NCI-H2081 (cell line): ENCODE measurements at regions not wholly inside any gene's neighbourhood (a gene's known extent, or its start where the extent isn't known, plus 50 kb on each side); places are given as distances from the start of the nearest gene placed in this dataset.

Experiments
- DNase-seq, 2 experiments: peaks; one replicate each; lab custom pipeline; 2025; lab: John Stamatoyannopoulos, UW

GRCh38 chr17:33515974-33516373, 222.9 kb upstream of the ASIC2 start:
- no peak for DNase-seq

GRCh38 chr17:33516645-33517044, 223.6 kb upstream of the ASIC2 start:
- no peak for DNase-seq

GRCh38 chr17:33517746-33518145, 224.7 kb upstream of the ASIC2 start:
- no peak for DNase-seq

- DNase-seq = no peak
Measured at GRCh38 chr17:33519692-33520091, 226.6 kb upstream of the ASIC2 start.

- DNase-seq = peak; percentile 19 to 29
Measured at GRCh38 chr17:33520426-33521330, 227.6 kb upstream of the ASIC2 start.

GRCh38 chr17:33521784-33522183, 228.7 kb upstream of the ASIC2 start:
- no peak for DNase-seq

- DNase-seq = no peak
Measured at GRCh38 chr17:33522623-33523022, 229.5 kb upstream of the ASIC2 start.

GRCh38 chr17:33523577-33523981, 230.5 kb upstream of the ASIC2 start:
- DNase-seq = no peak

- no peak for DNase-seq
Measured at GRCh38 chr17:33525186-33525585, 232.1 kb upstream of the ASIC2 start.

GRCh38 chr17:33526717-33527116, 233.6 kb upstream of the ASIC2 start:
- DNase-seq = no peak

- no peak for DNase-seq
Measured at GRCh38 chr17:33527290-33527689, 234.2 kb upstream of the ASIC2 start.

GRCh38 chr17:33528846-33529245, 235.8 kb upstream of the ASIC2 start:
- DNase-seq = no peak

GRCh38 chr17:33529816-33530215, 236.7 kb upstream of the ASIC2 start:
- no peak for DNase-seq

- DNase-seq = no peak
Measured at GRCh38 chr17:33531311-33531710, 238.2 kb upstream of the ASIC2 start.

GRCh38 chr17:33534087-33534486, 241.0 kb upstream of the ASIC2 start:
- DNase-seq = no peak

- no peak for DNase-seq
Measured at GRCh38 chr17:33545124-33545523, 252.0 kb upstream of the ASIC2 start.

GRCh38 chr17:33550261-33550660, 257.2 kb upstream of the ASIC2 start:
- DNase-seq = no peak

- DNase-seq = no peak
Measured at GRCh38 chr17:33551075-33551474, 258.0 kb upstream of the ASIC2 start.

- DNase-seq = no peak
Measured at GRCh38 chr17:33551911-33552310, 258.8 kb upstream of the ASIC2 start.

GRCh38 chr17:33560165-33560564, 267.1 kb upstream of the ASIC2 start:
- no peak for DNase-seq

GRCh38 chr17:33560871-33561270, 267.8 kb upstream of the ASIC2 start:
- no peak for DNase-seq

- no peak for DNase-seq
Measured at GRCh38 chr17:33561569-33562334, 268.7 kb upstream of the ASIC2 start.

GRCh38 chr17:33562792-33563191, 269.7 kb upstream of the ASIC2 start:
- no peak for DNase-seq
